Natural killer cell (primary cell): ENCODE measurements at regions not wholly inside any gene's neighbourhood (a gene's known extent, or its start where the extent isn't known, plus 50 kb on each side); places are given as distances from the start of the nearest gene placed in this dataset.
A peak's percentile ranks its signal among the peaks of the same experiment; 100 is the strongest.

ENCODE experiments used
- ATAC-seq, 3 donors: fragments of 150-1000 bp in 2 of 3; fragments of 200-7000 bp in 1 of 3; cut with Tn5 transposase; 1 replicate in 1 of 3; 2 replicates in 2 of 3; pipeline ENCODE4 v1.10.0; 2021; ENCODE audit warnings: mild to moderate bottlenecking in 2 of 3, moderate library complexity in 2 of 3
- DNase-seq, 2 donors: peaks; one replicate each; pipeline versions ENCODE4 v3.0.0 to v3.0.0-alpha.2; 2013 to 2021; ENCODE audit warnings: mixed read lengths in 1 of 2
- H3K27ac ChIP-seq: one replicate; pipeline ENCODE4 v1.5.1; 2013; ENCODE audit warnings: mild to moderate bottlenecking, low read length
- H3K27me3 ChIP-seq: one replicate; pipeline ENCODE4 v1.6.1; 2013; ENCODE audit warnings: low read length; ENCODE audit not compliant: control insufficient read depth, insufficient read depth
- H3K36me3 ChIP-seq: one replicate; pipeline ENCODE4 v1.6.1; 2013; ENCODE audit warnings: low read length; ENCODE audit not compliant: control insufficient read depth, insufficient read depth
- H3K4me1 ChIP-seq: one replicate; pipeline ENCODE4 v1.6.1; 2013; ENCODE audit warnings: low read length; ENCODE audit not compliant: control insufficient read depth, insufficient read depth
- H3K4me3 ChIP-seq: one replicate; pipeline ENCODE4 v1.5.1; 2013; ENCODE audit warnings: low read length
- H3K9me3 ChIP-seq: one replicate; pipeline ENCODE4 v1.6.1; 2013; ENCODE audit warnings: low read length; ENCODE audit not compliant: control insufficient read depth, insufficient read depth
- H3K27ac Mint-ChIP-seq, 2 donors: one replicate each; pipeline ENCODE4 v1.8.0; 2022; ENCODE audit warnings: mild to moderate bottlenecking in 2 of 2, mixed read lengths in 2 of 2, moderate library complexity in 1 of 2
- H3K27me3 Mint-ChIP-seq, 2 donors: one replicate each; pipeline ENCODE4 v1.8.0; 2022; ENCODE audit warnings: low read depth in 2 of 2, mixed read lengths in 2 of 2
- H3K36me3 Mint-ChIP-seq: one replicate; pipeline ENCODE4 v1.8.0; 2022; ENCODE audit warnings: mixed read lengths
- H3K4me1 Mint-ChIP-seq, 2 donors: one replicate each; pipeline ENCODE4 v1.8.0; 2022; ENCODE audit warnings: mixed read lengths in 2 of 2
- H3K4me3 Mint-ChIP-seq: one replicate; pipeline ENCODE4 v1.8.0; 2022; ENCODE audit warnings: mild to moderate bottlenecking, moderate library complexity, mixed read lengths
- H3K9me3 Mint-ChIP-seq, 2 donors: one replicate each; pipeline ENCODE4 v1.8.0; 2022; ENCODE audit warnings: mixed read lengths in 2 of 2
- WGBS: methylation state at CpG from one replicate; pipeline ENCODE4 v1.1.7; 2013; ENCODE audit warnings: missing lambda C conversion rate; ENCODE audit not compliant: insufficient coverage; 5-methylcytosine and 5-hydroxymethylcytosine counted together
- intact Hi-C: fragments of 100-400 bp; cut with micrococcal nuclease; formaldehyde crosslinking; loops from one replicate; pipeline ENCODE4 v1.14.2; 2022
- TF ChIP-seq, protein P1 (sequence below): fragments of 200-600 bp; IDR thresholded peaks from one replicate; pipeline ENCODE4 v1.8.0; 2022; ENCODE audit warnings: antibody characterized with exemption

DNA sequence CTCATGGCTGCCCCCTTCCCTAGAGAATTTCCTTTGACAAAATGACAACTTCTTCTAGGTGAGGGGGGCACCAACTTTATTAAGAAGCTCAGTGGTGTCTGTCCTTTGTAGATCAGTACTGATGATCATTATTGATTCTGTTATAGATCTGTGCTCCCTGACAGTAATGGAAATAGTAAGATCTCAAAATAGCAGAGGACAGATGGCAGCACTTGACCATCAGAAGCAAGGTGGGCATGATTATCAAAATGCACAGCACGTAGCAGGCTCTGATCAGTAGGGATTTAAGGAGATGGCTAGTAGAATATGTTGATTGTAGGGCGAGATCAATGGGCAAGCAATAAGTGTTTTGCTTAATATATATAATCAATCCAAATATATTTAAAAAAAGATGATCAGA is 208.6 kb upstream of the HDDC2 start:
- intact Hi-C loops = loop anchor here (5.0 kb wide), 1 partner anchor 257 kb away; no protein-coding TSS in a partner anchor
- Mint-ChIP-seq H3K27me3 (peaks cover 9 to 11% of the 10 kb centered on the region in 2 donors), H3K27ac (no peak overlapping the region), H3K4me3 (no peak overlapping the region), H3K9me3 (no peaks in the 10 kb centered on the region), H3K36me3 (no peaks in the 10 kb centered on the region), H3K4me1 (no peaks in the 10 kb centered on the region)
- Histone ChIP-seq H3K27ac (no peak overlapping the region), H3K27me3 (peaks cover 2% of the 10 kb centered on the region), H3K9me3 (no peaks in the 10 kb centered on the region), H3K4me3 (no peak overlapping the region), H3K36me3 (no peaks in the 10 kb centered on the region), H3K4me1 (no peaks in the 10 kb centered on the region)
- WGBS = 100% methylated on average over 1 of the region's 2 CpGs
- TF ChIP-seq, protein P1, sequence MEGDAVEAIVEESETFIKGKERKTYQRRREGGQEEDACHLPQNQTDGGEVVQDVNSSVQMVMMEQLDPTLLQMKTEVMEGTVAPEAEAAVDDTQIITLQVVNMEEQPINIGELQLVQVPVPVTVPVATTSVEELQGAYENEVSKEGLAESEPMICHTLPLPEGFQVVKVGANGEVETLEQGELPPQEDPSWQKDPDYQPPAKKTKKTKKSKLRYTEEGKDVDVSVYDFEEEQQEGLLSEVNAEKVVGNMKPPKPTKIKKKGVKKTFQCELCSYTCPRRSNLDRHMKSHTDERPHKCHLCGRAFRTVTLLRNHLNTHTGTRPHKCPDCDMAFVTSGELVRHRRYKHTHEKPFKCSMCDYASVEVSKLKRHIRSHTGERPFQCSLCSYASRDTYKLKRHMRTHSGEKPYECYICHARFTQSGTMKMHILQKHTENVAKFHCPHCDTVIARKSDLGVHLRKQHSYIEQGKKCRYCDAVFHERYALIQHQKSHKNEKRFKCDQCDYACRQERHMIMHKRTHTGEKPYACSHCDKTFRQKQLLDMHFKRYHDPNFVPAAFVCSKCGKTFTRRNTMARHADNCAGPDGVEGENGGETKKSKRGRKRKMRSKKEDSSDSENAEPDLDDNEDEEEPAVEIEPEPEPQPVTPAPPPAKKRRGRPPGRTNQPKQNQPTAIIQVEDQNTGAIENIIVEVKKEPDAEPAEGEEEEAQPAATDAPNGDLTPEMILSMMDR = no peak
- DNase-seq (no peak), ATAC-seq (no peak)

DNA sequence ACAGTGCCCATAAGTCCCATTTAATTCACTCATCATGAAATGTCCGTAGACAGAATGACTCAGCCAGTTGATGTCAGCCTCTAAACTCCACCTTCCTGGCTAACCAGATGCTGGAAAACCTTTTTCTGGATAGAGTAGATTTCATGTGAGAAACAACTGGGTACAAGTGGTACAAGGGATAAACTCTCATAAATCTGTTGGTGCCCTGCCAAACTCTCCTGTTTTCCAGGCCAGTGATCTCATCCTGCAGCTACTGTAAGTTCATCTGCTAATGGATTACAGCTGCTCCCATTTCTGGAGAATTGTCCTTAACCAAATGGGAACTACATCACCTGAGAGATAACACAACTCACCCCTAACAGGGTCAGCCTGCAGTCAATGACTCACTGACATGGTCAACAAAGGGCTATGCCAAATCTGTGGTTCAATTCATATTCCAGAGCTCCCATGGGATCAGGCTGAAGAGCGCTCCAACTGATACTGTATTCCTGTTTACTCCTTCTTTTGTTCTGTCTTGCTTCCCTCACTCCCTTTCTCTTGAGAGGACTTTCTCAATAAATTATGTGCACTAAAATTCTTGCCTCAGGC is 210.1 kb upstream of the HDDC2 start:
- ATAC-seq (no peak), DNase-seq (no peak)
- WGBS = 85% methylated on average over 2 of the region's 2 CpGs
- intact Hi-C loops = loop anchor here (5.0 kb wide), 1 partner anchor 255 kb away; no protein-coding TSS in a partner anchor
- Histone ChIP-seq H3K9me3 (no peaks in the 10 kb centered on the region), H3K4me3 (no peak overlapping the region), H3K27ac (no peak overlapping the region), H3K27me3 (peaks cover 2% of the 10 kb centered on the region), H3K4me1 (no peaks in the 10 kb centered on the region), H3K36me3 (no peaks in the 10 kb centered on the region)
- Mint-ChIP-seq H3K27me3 (peaks cover 10 to 15% of the 10 kb centered on the region in 2 donors), H3K4me1 (no peaks in the 10 kb centered on the region), H3K36me3 (no peaks in the 10 kb centered on the region), H3K27ac (no peak overlapping the region), H3K4me3 (no peak overlapping the region), H3K9me3 (no peaks in the 10 kb centered on the region)
- TF ChIP-seq, protein P1 = no peak

DNA sequence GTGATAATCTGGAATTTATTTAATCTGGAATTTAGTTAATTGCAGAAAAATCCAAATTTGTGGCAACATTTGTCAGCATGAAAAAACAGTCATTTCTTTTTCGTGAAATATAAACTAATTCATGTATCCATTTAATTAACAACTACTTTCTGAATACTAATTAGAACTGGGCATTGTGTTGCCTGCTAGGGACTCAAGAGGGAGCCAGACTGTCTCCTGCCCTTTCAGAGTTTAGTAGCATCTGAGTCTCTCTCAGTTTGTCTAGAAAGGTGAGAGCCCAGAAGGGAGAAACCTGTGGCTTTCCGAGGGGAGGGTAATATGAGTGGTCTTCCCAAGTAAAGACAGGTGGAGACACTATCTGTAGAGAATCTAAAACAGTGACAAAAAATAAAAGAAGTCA is 210.9 kb upstream of the HDDC2 start:
- Histone ChIP-seq H3K9me3 (no peaks in the 10 kb centered on the region), H3K36me3 (no peaks in the 10 kb centered on the region), H3K4me3 (no peak overlapping the region), H3K4me1 (no peaks in the 10 kb centered on the region), H3K27me3 (peaks cover 2% of the 10 kb centered on the region), H3K27ac (no peak overlapping the region)
- peaks cover 8 to 12% of the 10 kb centered on the region in 2 donors for H3K27me3 Mint-ChIP-seq
- 81% methylated on average over 2 of the region's 2 CpGs for WGBS
- no peaks in the 10 kb centered on the region for H3K9me3 Mint-ChIP-seq
- no peaks in the 10 kb centered on the region for H3K4me1 Mint-ChIP-seq
- H3K36me3 Mint-ChIP-seq = no peaks in the 10 kb centered on the region
- no peak for ATAC-seq
- H3K4me3 Mint-ChIP-seq = no peak overlapping the region
- TF ChIP-seq, protein P1 = no peak
- intact Hi-C loops = loop anchor here (5.0 kb wide), 1 partner anchor 255 kb away; no protein-coding TSS in a partner anchor
- H3K27ac Mint-ChIP-seq = no peak overlapping the region
- peak in 1 of 2 donors; percentile 10 for DNase-seq

DNA sequence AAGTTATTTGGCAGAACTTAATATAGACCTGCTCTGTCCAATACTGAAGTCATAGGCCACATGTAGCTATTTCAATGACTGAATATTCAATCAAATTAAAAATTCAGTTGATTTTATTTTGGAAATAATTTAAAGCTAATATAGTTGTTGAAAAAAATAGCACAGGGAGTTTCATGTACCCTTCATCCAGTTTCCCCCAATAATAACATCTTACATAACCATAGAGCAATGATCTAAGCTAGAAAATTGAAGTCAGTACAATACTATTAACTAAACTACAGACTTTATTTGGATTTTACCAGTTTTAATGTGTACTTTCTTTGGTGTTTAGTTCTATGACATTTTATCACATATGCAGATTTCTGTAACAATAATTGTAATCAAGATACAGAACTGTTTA is 212.2 kb upstream of the HDDC2 start:
- Mint-ChIP-seq H3K9me3 (no peaks in the 10 kb centered on the region), H3K4me1 (no peaks in the 10 kb centered on the region), H3K4me3 (no peak overlapping the region), H3K36me3 (no peaks in the 10 kb centered on the region), H3K27ac (no peak overlapping the region), H3K27me3 (peaks cover 11 to 21% of the 10 kb centered on the region in 2 donors)
- no peaks in the 10 kb centered on the region for H3K36me3 ChIP-seq
- H3K4me1 ChIP-seq = no peaks in the 10 kb centered on the region
- intact Hi-C loops = loop anchor here (5.0 kb wide), 1 partner anchor 253 kb away; no protein-coding TSS in a partner anchor
- TF ChIP-seq, protein P1 = no peak
- ATAC-seq (no peak), DNase-seq (no peak)
- no peaks in the 10 kb centered on the region for H3K9me3 ChIP-seq
- no peak overlapping the region for H3K27ac ChIP-seq
- H3K4me3 ChIP-seq = no peak overlapping the region
- peaks cover 2% of the 10 kb centered on the region for H3K27me3 ChIP-seq
